GM18868 (cell line): ENCODE measurements at regions not wholly inside any gene's neighbourhood (a gene's known extent, or its start where the extent isn't known, plus 50 kb on each side); places are given as distances from the start of the nearest gene placed in this dataset.
A peak's percentile ranks its signal among the peaks of the same experiment; 100 is the strongest.

ENCODE experiments used
- ATAC-seq: cut with Tn5 transposase; IDR thresholded peaks from one replicate; pipeline ENCODE4 v1.9.1; 2021; ENCODE audit warnings: mild to moderate bottlenecking, moderate library complexity; ENCODE audit not compliant: unreplicated experiment

DNA sequence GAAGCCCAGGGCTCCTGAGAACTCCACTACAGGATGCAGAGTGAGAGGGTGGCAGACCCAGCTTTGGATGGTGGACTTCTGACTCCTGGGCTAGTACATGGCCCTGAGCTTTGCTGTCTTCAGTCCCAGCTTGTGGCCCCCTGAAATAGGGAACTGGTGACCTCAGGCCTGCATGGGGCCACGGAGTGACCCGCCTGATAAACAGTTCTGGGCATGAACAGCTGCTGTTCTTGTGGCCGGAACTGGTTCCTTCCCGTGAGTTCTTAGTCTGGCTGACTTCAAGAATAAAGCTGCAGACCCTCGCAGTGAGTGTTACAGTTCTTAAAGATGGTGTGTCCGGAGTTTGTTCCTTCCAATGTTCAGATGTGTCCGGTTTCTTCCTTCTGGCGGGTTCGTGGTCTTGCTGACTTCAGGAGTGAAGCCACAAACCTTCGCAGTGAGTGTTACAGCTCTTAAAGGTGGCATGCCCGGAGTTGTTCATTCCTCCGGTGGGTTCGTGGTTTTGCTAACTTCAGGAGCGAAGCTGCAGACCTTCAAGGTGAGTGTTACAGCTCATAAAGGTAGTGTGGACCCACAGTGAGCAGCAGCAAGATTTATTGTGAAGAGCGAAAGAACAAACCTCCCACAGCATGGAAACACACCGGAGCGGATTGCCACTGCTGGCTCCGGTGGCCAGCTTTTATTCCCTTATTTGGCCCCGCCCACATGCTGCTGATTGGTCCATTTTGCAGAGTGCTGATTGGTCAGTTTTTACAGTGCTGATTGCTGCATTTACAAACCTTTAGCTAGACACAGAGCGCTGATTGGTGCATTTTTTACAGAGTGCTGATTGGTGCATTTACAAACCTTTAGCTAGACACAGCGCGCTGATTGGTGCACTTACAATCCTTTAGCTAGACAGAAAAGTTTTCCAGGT, 268.0 kb downstream of the ZEB1 start:
- ATAC-seq, result no peak

DNA sequence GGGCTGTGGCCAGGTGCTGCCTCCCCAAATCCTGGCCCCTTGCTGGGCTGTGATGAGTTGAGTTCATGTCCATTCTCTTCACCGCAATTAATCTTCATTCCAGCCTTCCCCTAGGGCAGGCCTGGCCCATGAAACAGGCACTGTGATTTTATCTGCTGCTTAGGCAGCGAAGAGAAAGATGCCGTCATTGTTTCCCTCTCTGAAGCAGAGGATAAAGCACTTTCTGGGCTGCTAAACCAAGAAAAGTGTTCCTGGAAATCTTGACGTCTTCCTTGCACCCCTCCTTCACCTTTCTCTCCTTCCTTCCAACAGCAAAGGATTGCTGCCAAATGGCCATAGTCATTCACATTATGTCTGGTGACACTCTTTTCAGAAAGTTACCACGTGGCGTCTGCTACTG, 265.9 kb downstream of the ZEB1 start:
- ATAC-seq, result no peak

DNA sequence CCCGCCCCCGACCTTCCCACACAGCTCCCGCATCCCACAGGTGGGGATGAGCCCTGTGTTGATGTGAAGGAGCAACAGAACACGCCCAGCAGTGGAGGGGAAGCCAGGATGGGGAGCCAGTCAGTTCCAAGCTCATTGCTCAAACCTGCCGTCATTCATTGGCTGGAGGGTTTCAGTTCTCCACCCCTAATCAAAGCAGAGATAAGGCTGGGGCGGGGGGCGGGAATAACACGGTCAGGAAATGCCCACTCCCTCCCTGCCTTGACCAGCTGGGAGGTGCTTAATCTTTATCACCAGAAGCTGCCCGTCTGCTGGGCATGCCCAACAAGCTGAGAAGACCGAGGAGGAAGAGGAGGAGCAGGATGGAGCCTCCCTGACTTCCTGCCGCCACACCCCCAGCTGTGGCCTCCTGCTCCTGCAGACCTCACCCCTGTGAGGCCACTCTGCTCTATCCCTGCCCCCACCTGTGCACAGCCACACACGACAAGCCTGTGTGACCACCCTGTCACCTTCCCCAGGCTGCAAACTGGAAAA, 265.1 kb downstream of the ZEB1 start:
- ATAC-seq, result no peak

DNA sequence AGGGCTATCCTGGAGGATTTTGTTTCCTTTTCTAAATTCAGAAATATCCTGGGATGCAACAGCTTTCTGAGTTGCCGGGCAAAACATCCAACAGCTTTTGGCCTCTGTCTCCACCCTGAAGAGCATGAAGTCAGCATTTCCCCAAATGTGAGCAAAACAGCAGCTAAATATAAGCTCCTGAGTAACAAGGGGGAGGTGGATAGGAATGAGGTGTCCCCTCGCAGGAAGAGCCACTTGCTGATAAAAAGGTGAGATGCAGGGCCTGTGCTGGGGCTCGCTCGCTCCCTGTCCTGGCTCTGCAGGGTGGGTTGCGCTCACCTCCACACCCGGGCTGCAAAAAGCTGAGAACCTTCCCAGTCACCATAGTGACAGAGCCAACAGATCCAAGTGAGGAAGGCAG, 264.3 kb downstream of the ZEB1 start:
- ATAC-seq, result no peak

DNA sequence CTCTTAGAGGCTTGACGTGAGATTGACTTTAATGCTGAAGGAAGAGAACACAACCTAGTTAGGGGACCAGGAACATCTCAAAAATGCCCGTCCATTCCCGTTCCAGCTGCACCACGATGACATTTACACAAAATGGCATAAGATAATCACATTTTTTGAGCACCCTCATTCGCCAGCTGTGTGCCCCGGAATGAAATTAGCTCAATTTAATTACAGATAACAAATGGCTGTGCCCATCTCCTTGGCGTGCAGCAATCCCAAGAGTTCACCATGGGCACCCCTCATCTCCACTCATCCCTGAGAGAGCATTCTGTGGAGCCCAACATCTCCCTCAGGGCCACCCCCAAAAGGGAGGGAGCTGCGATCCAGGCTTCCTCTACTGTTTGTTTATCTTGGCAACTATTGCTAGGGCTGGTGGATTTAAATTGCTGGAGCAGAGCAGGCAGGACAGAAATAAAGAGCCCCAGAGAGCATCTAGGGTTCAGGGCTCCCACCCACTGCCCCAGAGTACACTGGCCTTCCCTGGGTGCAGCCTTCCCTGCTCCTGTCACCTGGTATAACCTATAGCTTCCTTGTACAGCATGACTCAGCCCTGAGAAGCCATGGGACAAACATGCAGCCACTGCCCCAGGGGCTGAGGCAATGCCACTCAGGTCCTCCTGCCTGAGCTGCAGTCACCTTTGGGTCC, 263.5 kb downstream of the ZEB1 start:
- ATAC-seq, result no peak

DNA sequence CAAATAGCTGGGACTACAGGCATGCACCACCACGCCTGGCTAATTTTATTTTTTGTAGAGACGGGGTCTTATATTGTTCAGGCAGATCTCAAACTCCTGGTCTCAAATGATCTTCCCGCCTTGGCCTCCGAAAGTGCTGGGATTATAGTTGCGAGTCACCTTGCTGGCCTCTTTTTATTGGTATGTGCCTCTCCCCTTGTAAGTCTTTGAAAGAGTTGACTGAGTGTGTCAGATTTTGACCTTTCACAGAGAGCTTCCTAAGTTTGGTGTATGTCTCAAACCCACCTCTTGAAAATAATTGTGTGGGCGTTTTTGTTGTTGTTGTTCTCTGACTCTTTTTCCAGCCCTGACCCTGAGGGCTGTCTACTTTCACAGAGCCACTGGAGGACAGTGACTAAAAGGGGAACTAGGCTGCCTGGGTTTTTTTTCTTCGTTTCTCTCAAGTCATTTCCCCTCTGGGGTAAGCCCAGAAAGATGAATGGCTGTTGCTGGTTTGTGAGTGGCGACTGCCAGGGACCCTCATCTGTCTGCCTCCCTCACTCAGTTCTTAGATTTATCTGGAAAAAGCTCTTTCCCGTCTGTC, 262.8 kb downstream of the ZEB1 start:
- ATAC-seq, result peak; percentile 85

DNA sequence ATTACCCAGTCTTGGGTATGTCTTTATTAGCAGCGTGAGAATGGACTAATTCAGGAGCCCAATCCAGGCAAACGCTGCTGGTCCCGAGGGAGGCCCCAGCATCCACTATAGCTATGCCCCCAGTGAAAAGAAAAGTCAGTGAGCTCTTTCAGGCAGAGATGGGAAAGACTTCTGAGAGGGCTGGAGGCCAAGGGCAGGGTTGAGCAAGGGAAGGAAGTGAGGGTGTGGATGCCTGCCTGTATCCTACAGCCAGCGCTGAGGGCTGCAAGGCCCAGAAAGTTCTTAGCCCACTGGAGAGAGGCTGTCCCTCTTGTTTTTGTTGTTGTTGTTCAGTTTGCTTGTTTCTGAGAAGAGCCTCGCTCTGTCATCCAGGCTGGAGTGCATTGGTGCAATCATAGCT, 261.6 kb downstream of the ZEB1 start:
- no peak for ATAC-seq
